ENCODE measurements at regions not wholly inside any gene's neighbourhood (a gene's known extent, or its start where the extent isn't known, plus 50 kb on each side); places are given as distances from the start of the nearest gene placed in this dataset.

GRCh38 chr21:16770266-16770665, 742.6 kb upstream of the CXADR start:
- H3K27ac ChIP-seq (ENCODE audit: low read length), result no peak overlapping the region
- no peak for TF ChIP-seq CTCF (IDR thresholded peaks at IDR 0.05; ENCODE audit: low read depth, low read length)
- TF ChIP-seq EZH2phosphoT487 (IDR thresholded peaks at IDR 0.05; ENCODE audit: low read depth), result no peak
- H3K4me3 ChIP-seq (ENCODE audit: low read length), result no peak overlapping the region
- no peak overlapping the region for H3K4me2 ChIP-seq (ENCODE audit: low read length)
- H4K20me1 ChIP-seq (ENCODE audit: insufficient read depth, low read length), result no peaks in the 10 kb centered on the region
- H3K9ac ChIP-seq (ENCODE audit: low read length), result no peak overlapping the region
- no peaks in the 10 kb centered on the region for H3K36me3 ChIP-seq (replicated peaks; ENCODE audit: low read depth, low read length)
- peaks cover 8% of the 10 kb centered on the region for H3K4me1 ChIP-seq (ENCODE audit: low read length)
- no peaks in the 10 kb centered on the region for H3K27me3 ChIP-seq (ENCODE audit: low read depth, low read length)
- no peaks in the 10 kb centered on the region for H3K79me2 ChIP-seq (ENCODE audit: low read length)
- no peaks in the 10 kb centered on the region for H3K9me3 ChIP-seq (ENCODE audit: insufficient read depth, low read length)
- H2AFZ ChIP-seq (ENCODE audit: low read depth, low read length), result no peak overlapping the region

- Histone ChIP-seq H3K79me2 (ENCODE audit: low read length) (no peaks in the 10 kb centered on the region), H3K9ac (ENCODE audit: low read length) (no peak overlapping the region), H3K4me3 (ENCODE audit: low read length) (no peak overlapping the region), H2AFZ (ENCODE audit: low read depth, low read length) (no peak overlapping the region), H3K36me3 (replicated peaks; ENCODE audit: low read depth, low read length) (no peaks in the 10 kb centered on the region), H3K4me2 (ENCODE audit: low read length) (no peak overlapping the region), H4K20me1 (ENCODE audit: insufficient read depth, low read length) (no peaks in the 10 kb centered on the region), H3K4me1 (ENCODE audit: low read length) (peaks cover 8% of the 10 kb centered on the region), H3K9me3 (ENCODE audit: insufficient read depth, low read length) (no peaks in the 10 kb centered on the region), H3K27me3 (ENCODE audit: low read depth, low read length) (no peaks in the 10 kb centered on the region), H3K27ac (ENCODE audit: low read length) (no peak overlapping the region)
- TF ChIP-seq EZH2phosphoT487 (IDR thresholded peaks at IDR 0.05; ENCODE audit: low read depth) (no peak), CTCF (IDR thresholded peaks at IDR 0.05; ENCODE audit: low read depth, low read length) (no peak)
Observed at GRCh38 chr21:16773206-16773605, 739.6 kb upstream of the CXADR start.

- no peak overlapping the region for H3K4me2 ChIP-seq (ENCODE audit: low read length)
- H3K4me1 ChIP-seq (ENCODE audit: low read length), result peaks cover 1% of the 10 kb centered on the region
- no peak overlapping the region for H2AFZ ChIP-seq (ENCODE audit: low read depth, low read length)
- no peaks in the 10 kb centered on the region for H4K20me1 ChIP-seq (ENCODE audit: insufficient read depth, low read length)
- H3K36me3 ChIP-seq (replicated peaks; ENCODE audit: low read depth, low read length), result no peaks in the 10 kb centered on the region
- no peak overlapping the region for H3K9ac ChIP-seq (ENCODE audit: low read length)
- no peaks in the 10 kb centered on the region for H3K79me2 ChIP-seq (ENCODE audit: low read length)
- no peak overlapping the region for H3K27ac ChIP-seq (ENCODE audit: low read length)
- H3K27me3 ChIP-seq (ENCODE audit: low read depth, low read length), result no peaks in the 10 kb centered on the region
- H3K9me3 ChIP-seq (ENCODE audit: insufficient read depth, low read length), result no peaks in the 10 kb centered on the region
- TF ChIP-seq CTCF (IDR thresholded peaks at IDR 0.05; ENCODE audit: low read depth, low read length), result no peak
- H3K4me3 ChIP-seq (ENCODE audit: low read length), result no peak overlapping the region
Observed at GRCh38 chr21:16775076-16775475, 737.8 kb upstream of the CXADR start.

GRCh38 chr21:16777041-16777720, 735.7 kb upstream of the CXADR start:
- Histone ChIP-seq H3K4me2 (ENCODE audit: low read length) (no peak overlapping the region), H3K27ac (ENCODE audit: low read length) (no peak overlapping the region), H4K20me1 (ENCODE audit: insufficient read depth, low read length) (no peaks in the 10 kb centered on the region), H3K4me3 (ENCODE audit: low read length) (no peak overlapping the region), H3K27me3 (ENCODE audit: low read depth, low read length) (no peaks in the 10 kb centered on the region), H3K36me3 (replicated peaks; ENCODE audit: low read depth, low read length) (no peaks in the 10 kb centered on the region), H3K4me1 (ENCODE audit: low read length) (no peaks in the 10 kb centered on the region), H3K79me2 (ENCODE audit: low read length) (no peaks in the 10 kb centered on the region), H3K9me3 (ENCODE audit: insufficient read depth, low read length) (no peaks in the 10 kb centered on the region), H3K9ac (ENCODE audit: low read length) (no peak overlapping the region), H2AFZ (ENCODE audit: low read depth, low read length) (no peak overlapping the region)
- TF ChIP-seq CTCF (IDR thresholded peaks at IDR 0.05; ENCODE audit: low read depth, low read length) (no peak), EZH2phosphoT487 (IDR thresholded peaks at IDR 0.05; ENCODE audit: low read depth) (no peak)
